Adipocyte (in vitro differentiated cells): ENCODE measurements at regions not wholly inside any gene's neighbourhood (a gene's known extent, or its start where the extent isn't known, plus 50 kb on each side); places are given as distances from the start of the nearest gene placed in this dataset.
"Not testable (repeated sequence)": the region's sequence is repeated elsewhere in the genome, so short reads cannot be mapped to it uniquely, and the experiment has no call there.

Experiments used
- DNase-seq: peaks from one replicate; pipeline ENCODE4 v3.0.0-alpha.2; 2015; ENCODE audit warnings: low read depth
- H3K27me3 ChIP-seq: replicated peaks from 2 replicates; pipeline ENCODE4 v1.7.0; 2013; ENCODE audit warnings: mild to moderate bottlenecking, low read length, moderate library complexity; ENCODE audit not compliant: control insufficient read depth, insufficient read depth
- H3K36me3 ChIP-seq: 2 replicates; pipeline ENCODE4 v1.7.0; 2013; ENCODE audit warnings: low read length, mild to moderate bottlenecking, moderate library complexity; ENCODE audit not compliant: control insufficient read depth, insufficient read depth, severe bottlenecking
- H3K4me1 ChIP-seq: 2 replicates; pipeline ENCODE4 v1.7.0; 2013; ENCODE audit warnings: mild to moderate bottlenecking, low read length, moderate library complexity; ENCODE audit not compliant: control insufficient read depth, insufficient read depth
- H3K4me3 ChIP-seq: 2 replicates; pipeline ENCODE4 v1.7.0; 2013; ENCODE audit warnings: mild to moderate bottlenecking, low read length, moderate library complexity
- H3K9ac ChIP-seq: 2 replicates; pipeline ENCODE4 v1.7.0; 2013; ENCODE audit warnings: mild to moderate bottlenecking, low read length, moderate library complexity
- H3K9me3 ChIP-seq: 2 replicates; pipeline ENCODE4 v1.7.0; 2013; ENCODE audit warnings: mild to moderate bottlenecking, low read length, moderate library complexity; ENCODE audit not compliant: control insufficient read depth

DNA sequence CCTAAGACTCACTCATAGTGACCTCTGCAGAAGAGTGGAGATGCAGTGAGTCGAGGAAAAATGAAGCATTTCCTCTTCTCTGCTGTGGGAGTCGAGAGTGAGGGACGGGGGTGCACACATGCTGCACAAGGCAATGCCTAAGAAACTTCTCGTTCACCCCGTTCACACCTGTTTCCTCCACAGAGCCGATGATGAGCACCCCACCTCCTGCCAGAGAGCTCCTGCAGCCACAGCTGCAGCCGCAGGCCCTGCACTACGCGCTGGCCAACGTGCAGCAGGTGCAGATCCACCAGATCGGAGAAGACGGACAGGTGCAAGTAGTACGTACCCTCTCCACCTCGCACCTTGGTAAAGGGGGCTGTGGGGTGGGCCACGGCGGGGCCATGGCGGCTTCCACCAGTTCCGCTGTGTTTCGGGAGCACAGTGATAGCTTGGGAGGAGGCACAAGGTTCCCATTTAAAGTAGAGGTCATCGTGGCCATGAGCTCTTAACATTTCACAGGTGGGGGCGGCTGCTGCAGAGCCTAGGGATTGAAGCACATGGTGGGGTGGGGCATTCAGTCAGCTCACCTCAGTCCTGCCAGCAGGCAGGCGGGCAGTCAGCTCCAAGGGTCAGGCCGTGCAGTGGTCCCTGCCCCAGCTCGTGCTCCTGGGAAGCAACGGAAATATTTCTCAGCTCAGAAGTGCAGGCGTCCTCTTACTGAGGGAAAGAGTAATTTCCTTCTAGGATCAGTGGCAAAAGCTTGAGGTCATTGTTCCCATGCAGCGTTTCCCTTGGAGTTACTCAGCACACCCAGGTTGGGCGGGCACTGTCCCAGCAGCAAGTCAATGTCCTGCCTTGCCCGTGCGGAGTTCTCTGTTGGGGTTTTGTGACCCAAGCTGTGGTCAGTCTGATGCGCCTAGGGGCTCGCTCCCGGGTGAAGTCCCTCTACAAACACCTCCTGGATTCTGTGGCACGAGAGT, 80.1 kb downstream of the NPIPB11 start:
- not testable (repeated sequence) for H3K4me3 ChIP-seq, DNase-seq, H3K36me3 ChIP-seq, H3K9me3 ChIP-seq, H3K4me1 ChIP-seq, H3K9ac ChIP-seq, H3K27me3 ChIP-seq

DNA sequence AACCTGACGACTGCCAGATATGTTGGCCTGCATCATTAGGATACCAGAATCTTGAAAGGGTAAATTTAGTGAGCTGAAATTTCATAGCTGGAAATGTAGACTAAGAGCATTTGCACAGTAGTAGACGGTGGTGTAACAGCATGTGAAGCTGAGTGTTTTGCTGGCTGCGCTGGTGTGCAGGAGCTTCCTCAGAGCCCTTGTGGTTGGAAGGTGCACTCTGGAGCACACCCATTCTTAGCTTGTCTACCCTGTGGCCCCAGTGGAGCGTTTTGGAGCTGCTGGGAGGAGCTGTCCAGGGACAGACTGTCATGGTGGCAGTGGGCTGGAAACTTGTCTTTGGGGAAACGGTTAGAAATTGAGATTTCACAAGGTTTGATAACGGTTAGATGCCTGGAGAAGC, 82.8 kb downstream of the NPIPB11 start:
- H3K4me3 ChIP-seq, H3K4me1 ChIP-seq, H3K36me3 ChIP-seq, H3K9ac ChIP-seq, H3K9me3 ChIP-seq, H3K27me3 ChIP-seq, DNase-seq: not testable (repeated sequence)

DNA sequence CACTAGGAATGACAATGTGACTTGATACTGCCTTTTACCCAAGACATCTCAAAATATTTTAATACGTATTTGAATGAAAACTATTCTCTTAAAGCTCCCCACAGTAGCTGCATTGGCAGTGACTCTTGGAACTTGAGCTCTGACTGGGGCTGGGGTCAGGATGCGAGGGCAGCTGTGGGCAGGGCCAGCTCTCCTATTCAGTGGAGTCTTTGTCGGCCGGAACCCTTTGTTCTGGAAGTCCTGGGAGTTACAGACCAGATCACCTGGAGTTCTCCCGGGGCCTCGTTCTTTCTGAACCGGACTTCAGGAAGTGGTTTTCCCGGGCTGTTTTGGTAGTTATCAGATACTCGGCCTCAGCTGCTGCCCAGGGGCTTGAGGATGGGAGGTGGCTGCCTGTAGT, 84.9 kb downstream of the NPIPB11 start:
- H3K4me3 ChIP-seq: no peak overlapping the region
- peaks cover 4% of the 10 kb centered on the region for H3K4me1 ChIP-seq
- H3K9ac ChIP-seq: no peak overlapping the region
- H3K36me3 ChIP-seq: no peaks in the 10 kb centered on the region
- H3K27me3 ChIP-seq: no peaks in the 10 kb centered on the region
- no peaks in the 10 kb centered on the region for H3K9me3 ChIP-seq
- DNase-seq: no peak

DNA sequence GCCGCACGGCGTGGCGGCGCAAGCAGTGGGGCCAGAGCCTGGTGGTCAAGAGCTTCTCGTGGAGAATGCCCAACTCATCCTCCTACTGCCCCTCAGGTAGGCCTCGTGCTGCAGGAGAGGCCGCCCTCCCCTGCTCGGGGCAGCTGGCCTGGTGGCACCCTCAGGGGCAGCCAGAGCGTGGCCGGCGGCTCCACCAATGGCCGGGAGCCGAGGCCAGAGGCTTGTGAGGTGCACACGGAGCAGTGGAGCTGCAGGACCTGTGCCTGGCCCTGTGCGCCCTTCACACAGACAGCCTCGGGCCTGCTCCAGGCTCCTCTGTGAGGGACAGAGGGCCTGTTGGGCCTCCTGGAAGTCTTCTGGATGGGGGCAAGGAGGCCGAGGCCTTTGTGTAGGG, 85.5 kb downstream of the NPIPB11 start:
- no peaks in the 10 kb centered on the region for H3K36me3 ChIP-seq
- DNase-seq: no peak
- no peaks in the 10 kb centered on the region for H3K27me3 ChIP-seq
- H3K4me1 ChIP-seq: peaks cover 5% of the 10 kb centered on the region
- no peak overlapping the region for H3K4me3 ChIP-seq
- H3K9me3 ChIP-seq: no peaks in the 10 kb centered on the region
- no peak overlapping the region for H3K9ac ChIP-seq

DNA sequence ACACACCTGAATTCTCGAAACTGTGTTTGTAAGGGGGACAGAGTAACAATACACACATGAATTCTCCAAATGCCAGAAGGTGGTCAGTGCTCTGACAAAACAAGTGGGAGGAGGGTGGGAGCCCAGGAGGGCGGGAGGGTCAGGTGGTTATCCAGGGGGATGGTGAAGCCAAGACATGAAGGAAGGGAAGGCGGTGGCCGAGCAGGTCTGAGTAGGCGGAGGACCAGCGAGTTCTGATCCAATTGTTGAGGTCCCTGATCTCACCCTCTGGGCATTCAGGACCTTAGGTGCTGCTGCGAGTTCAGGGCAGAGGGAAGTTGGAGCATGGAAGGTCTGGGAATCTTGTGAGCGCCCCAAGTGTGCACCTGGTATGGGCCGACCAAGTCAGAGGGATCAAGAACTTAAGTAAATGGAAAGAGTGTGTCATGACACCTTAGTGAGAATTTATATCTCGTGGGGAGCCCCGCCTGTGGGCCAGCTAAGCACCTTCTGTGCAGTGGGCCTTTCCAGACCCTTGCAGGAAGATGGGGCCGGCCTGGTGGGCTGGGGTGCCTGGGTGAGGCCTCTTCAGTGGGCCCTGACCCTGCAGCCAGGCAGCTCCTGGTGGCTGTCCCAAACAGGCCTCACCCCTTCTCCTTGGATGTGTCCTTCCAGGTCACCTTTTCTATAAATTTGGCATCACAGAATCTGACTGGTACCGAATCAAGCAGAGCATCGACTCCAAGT, 86.1 kb downstream of the NPIPB11 start:
- no peaks in the 10 kb centered on the region for H3K9me3 ChIP-seq
- peaks cover 9% of the 10 kb centered on the region for H3K4me1 ChIP-seq
- no peak for DNase-seq
- H3K27me3 ChIP-seq: no peaks in the 10 kb centered on the region
- no peak overlapping the region for H3K4me3 ChIP-seq
- no peak overlapping the region for H3K9ac ChIP-seq
- no peaks in the 10 kb centered on the region for H3K36me3 ChIP-seq

DNA sequence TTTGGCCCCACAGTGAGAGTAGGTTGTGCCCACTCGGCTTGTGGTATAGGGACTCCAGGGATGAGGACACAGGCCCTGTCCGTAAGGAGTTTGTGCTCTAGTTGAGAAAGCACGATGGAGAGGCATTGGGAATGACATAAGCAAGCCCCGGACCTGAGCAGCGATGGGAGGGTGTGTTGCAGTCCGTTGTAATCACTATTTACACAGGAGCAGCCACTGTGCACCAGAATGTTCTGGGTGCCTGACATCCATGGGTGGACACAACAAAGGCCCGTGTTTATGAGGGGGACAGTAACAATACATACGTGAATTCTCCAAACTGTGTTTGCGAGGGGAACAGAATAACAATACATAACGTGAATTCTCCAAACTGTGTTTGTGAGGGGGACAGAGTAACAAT, 86.8 kb downstream of the NPIPB11 start:
- Histone ChIP-seq H3K4me3 (no peak overlapping the region), H3K9ac (no peak overlapping the region), H3K9me3 (no peaks in the 10 kb centered on the region), H3K4me1 (peaks cover 9% of the 10 kb centered on the region), H3K27me3 (no peaks in the 10 kb centered on the region), H3K36me3 (no peaks in the 10 kb centered on the region)
- DNase-seq: no peak

DNA sequence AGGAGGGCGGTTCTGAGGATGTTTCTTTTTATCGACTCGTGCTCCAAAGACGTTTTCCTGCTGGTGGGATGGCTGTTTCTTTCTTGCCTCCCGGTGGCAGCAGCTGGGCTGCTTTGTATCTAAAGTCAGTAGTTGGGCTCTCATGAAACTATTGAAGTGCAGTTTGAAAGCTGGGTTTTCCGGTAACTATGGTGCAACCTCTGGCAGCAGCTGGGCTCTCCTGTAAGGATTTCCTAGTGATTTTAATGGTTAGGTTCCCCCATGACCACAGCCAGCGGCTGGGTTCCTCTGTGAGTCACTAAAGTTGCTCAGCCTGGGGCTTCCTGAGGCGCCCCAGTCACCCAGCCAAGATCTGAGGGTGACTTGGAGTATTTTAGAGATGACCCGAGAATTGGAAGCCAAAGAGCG, 87.9 kb downstream of the NPIPB11 start:
- H3K36me3 ChIP-seq, H3K9me3 ChIP-seq, H3K4me1 ChIP-seq, H3K9ac ChIP-seq, H3K4me3 ChIP-seq, H3K27me3 ChIP-seq: not testable (repeated sequence)
- DNase-seq: peak; percentile 51

DNA sequence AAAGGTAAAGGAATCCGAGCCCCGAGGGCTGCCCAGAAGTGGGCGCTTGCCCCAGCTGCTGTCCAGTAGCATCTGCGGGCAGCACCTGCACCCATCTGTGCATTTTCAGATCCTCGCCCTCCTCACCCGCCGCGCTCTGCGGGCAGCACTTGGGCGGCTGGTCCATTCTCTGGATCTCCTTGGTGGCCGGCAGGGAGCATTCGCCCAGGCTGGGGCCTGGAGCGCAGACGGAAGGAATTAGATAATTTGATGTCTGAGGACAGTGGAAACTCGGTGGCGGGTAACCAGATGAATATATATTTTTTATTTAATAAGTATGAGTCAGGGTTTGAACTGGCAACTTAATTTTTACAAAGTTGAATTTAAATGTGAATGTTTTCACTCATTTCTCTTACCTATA, 88.5 kb downstream of the NPIPB11 start:
- no peaks in the 10 kb centered on the region for H3K27me3 ChIP-seq
- H3K4me1 ChIP-seq: peaks cover 9% of the 10 kb centered on the region
- H3K36me3 ChIP-seq: no peaks in the 10 kb centered on the region
- H3K9ac ChIP-seq: no peak overlapping the region
- no peak for DNase-seq
- H3K9me3 ChIP-seq: no peaks in the 10 kb centered on the region
- no peak overlapping the region for H3K4me3 ChIP-seq

DNA sequence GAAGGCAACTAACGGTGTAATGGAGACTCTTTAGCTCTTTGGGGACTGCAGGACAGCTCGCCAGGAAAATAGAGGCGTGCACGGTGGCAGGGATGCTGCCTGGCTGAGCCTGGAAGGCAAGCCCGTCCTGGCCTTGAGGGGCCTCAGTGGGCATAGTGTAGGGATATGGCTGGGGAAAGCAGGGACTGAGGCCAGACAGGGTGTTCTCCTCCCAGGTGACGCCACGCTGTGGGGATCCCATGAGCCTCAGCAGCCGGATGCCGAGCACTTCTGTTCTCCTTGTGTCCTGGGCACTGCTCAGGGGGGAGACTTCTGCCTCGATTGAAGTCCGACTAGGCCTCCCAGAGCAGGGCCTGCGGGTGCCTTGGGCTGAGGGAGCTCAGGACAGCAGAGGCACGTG, 89.2 kb downstream of the NPIPB11 start:
- no peaks in the 10 kb centered on the region for H3K36me3 ChIP-seq
- no peak for DNase-seq
- H3K4me3 ChIP-seq: no peak overlapping the region
- H3K9me3 ChIP-seq: no peaks in the 10 kb centered on the region
- H3K9ac ChIP-seq: no peak overlapping the region
- no peaks in the 10 kb centered on the region for H3K27me3 ChIP-seq
- peaks cover 9% of the 10 kb centered on the region for H3K4me1 ChIP-seq

DNA sequence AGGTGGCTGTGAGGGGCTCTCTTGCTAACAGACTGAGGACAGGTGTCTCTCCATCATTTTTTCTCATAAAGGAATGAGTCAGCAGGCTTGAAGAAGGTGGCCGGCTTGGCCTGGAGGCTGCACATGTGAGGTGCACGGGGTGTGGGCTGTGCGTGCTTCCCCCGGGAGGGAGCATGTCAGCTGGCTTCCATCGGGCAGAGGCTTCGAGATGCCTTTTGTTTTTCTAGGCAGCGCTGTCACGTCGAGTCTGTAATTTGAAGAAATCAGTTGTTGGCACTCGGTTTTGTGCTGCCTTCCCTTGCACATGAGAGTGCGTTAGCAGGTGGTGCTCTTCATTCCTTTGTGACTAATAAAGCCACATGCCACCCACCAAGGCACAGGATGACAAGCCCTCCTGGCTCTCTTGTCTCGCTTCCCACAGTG, 89.7 kb downstream of the NPIPB11 start:
- no peak for DNase-seq
- H3K9me3 ChIP-seq: no peaks in the 10 kb centered on the region
- peaks cover 9% of the 10 kb centered on the region for H3K4me1 ChIP-seq
- no peak overlapping the region for H3K4me3 ChIP-seq
- no peak overlapping the region for H3K9ac ChIP-seq
- no peaks in the 10 kb centered on the region for H3K36me3 ChIP-seq
- no peaks in the 10 kb centered on the region for H3K27me3 ChIP-seq

DNA sequence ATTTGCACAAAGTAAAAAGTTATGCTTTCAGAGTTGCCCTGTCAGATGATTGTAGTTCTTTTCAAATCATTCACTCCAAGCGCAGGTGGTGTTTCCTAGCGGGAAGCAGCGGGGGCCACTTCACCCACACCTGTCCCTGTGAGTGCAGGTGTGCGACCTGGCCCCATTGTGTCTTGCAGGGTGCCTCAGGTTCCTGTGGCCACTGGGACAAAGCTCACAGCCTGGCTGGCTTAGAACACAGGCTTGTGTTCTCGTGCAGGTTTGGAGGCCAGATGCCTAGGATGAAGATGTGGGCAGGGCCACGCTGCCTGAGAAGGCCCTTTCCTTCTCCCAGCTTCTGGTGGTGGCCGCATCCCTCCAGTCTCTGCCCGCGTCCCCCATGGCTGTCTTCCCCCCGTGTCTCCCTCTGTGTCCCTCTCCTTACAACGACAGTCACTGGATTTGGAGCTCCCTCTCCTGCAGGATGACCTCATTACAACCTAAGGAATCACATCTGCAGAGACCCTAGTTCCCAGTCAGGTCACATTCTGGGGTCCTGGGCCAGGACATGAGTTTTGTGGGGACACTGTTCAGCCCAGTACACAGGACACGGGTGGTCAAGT, 90.5 kb downstream of the NPIPB11 start:
- Histone ChIP-seq H3K9me3 (no peaks in the 10 kb centered on the region), H3K4me3 (no peak overlapping the region), H3K27me3 (no peaks in the 10 kb centered on the region), H3K36me3 (no peaks in the 10 kb centered on the region), H3K4me1 (peaks cover 13% of the 10 kb centered on the region), H3K9ac (no peak overlapping the region)
- DNase-seq: no peak
